NCI-H2029 treated with DMSO at 0.1 percent for 48 hours (cell line): ENCODE measurements at regions not wholly inside any gene's neighbourhood (a gene's known extent, or its start where the extent isn't known, plus 50 kb on each side); places are given as distances from the start of the nearest gene placed in this dataset.

Experiments used
- DNase-seq: peaks from one replicate; lab custom pipeline; 2025; lab: John Stamatoyannopoulos, UW

- DNase-seq: no peak
Observed at GRCh38 chr1:117803318-117803717, 126.1 kb downstream of the GDAP2 start.

- DNase-seq: no peak
Observed at GRCh38 chr1:117809764-117810163, 119.7 kb downstream of the GDAP2 start.

- no peak for DNase-seq
Observed at GRCh38 chr1:117810553-117810952, 118.9 kb downstream of the GDAP2 start.

- no peak for DNase-seq
Observed at GRCh38 chr1:117812869-117813511, 116.4 kb downstream of the GDAP2 start.
